HG03064 (cell line): ENCODE measurements at regions not wholly inside any gene's neighbourhood (a gene's known extent, or its start where the extent isn't known, plus 50 kb on each side); places are given as distances from the start of the nearest gene placed in this dataset.
A peak's percentile ranks its signal among the peaks of the same experiment; 100 is the strongest.
"Not testable (repeated sequence)": the region's sequence is repeated elsewhere in the genome, so short reads cannot be mapped to it uniquely, and the experiment has no call there.

Source experiments
- ATAC-seq: cut with Tn5 transposase; IDR thresholded peaks from one replicate; pipeline ENCODE4 v1.9.1; 2021; ENCODE audit warnings: low read depth; ENCODE audit not compliant: unreplicated experiment

DNA sequence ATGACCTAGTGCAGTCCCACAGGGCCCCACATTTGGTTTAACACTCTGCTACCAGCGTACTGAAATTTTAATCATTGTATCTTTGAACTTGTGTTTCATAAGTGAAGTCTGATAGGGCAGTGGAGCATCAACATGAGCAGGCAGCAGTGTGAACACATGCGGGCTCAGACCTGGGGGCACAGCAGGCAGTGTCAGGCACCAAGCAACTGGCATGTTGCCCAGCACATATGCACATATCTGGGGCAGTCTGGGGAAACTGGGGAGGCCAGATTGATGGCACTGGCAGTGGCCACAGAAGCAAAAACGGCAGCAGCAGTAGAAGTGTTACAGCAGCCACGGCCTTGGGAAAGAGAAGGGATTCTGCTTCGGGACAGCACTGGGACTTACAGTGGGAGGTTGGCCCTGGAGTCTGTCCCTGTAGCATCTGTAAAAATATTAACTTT, 353.9 kb upstream of the KCNMB2 start:
- no peak for ATAC-seq

GRCh38 chr3:178184833-178185232, 351.4 kb upstream of the KCNMB2 start:
- no peak for ATAC-seq

- no peak for ATAC-seq
These were observed 349.6 kb upstream of the KCNMB2 start for GRCh38 chr3:178186666-178187065.

DNA sequence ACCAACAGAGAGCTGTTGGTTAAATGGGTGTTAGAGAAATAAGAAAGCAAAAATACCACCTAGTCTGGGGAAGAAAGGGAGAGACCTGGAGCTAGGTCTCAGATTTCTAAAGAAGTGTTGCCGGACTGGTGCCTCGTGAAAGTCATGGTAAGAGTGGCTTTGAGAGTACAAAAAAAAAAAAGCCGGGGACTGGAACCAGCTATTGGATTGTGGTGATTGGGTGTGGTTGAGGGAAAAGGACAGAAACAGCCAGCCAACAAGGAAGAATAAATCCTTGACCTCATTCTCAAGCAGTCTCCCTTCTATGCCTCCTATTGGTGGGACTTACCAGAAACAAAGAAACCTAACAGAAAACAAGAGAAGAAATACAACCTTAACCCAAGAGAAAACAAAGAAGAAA, 346.4 kb upstream of the KCNMB2 start:
- ATAC-seq: no peak

DNA sequence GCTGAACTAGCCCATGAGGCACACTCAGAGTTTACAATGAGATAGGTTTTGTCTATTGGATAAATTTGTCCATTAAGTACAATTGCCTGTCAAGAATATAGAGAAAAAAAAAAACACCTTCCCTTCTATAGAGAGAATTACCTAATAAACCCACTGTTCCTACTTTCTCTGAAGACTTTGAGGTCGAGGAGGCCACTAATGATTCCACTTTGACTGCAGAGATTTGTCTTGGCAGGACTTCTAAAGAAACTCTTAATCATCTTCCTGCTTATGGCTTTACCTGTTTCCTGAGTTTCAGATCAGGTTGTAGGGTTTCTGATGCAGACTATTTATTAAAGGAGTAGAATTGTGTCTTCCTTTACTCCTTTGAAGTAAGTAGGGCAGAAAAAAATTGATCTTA, 342.4 kb upstream of the KCNMB2 start:
- ATAC-seq: no peak

GRCh38 chr3:178194539-178194938, 341.7 kb upstream of the KCNMB2 start:
- ATAC-seq: no peak

GRCh38 chr3:178195824-178196223, 340.4 kb upstream of the KCNMB2 start:
- ATAC-seq: peak; percentile 78

GRCh38 chr3:178198329-178198728, 337.9 kb upstream of the KCNMB2 start:
- no peak for ATAC-seq

- ATAC-seq: no peak
These were observed 335.9 kb upstream of the KCNMB2 start for GRCh38 chr3:178200316-178200715.

GRCh38 chr3:178201714-178202113, 334.5 kb upstream of the KCNMB2 start:
- no peak for ATAC-seq

GRCh38 chr3:178202194-178202593, 334.0 kb upstream of the KCNMB2 start:
- ATAC-seq: no peak

- no peak for ATAC-seq
These were observed 333.1 kb upstream of the KCNMB2 start for GRCh38 chr3:178203165-178203564.

DNA sequence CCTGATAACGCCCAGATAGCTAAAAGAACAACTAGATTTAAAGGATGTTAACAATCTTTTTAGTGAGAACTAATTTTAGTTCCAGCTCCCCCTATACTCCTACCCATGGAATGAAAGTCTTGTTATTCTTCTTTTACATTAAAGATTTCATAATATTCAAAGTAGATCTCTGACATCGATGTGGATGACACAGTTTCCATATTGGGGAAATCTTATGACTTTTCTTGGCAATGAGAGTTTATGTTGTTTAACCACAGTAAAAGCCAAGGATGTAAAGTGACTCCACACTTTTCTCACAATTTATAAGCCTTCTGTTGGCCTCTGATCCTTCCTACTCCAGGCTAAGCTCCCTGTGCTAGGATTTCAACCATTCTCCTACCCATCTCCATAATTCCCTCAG, 332.6 kb upstream of the KCNMB2 start:
- no peak for ATAC-seq

- ATAC-seq: no peak
These were observed 330.5 kb upstream of the KCNMB2 start for GRCh38 chr3:178205740-178206139.

DNA sequence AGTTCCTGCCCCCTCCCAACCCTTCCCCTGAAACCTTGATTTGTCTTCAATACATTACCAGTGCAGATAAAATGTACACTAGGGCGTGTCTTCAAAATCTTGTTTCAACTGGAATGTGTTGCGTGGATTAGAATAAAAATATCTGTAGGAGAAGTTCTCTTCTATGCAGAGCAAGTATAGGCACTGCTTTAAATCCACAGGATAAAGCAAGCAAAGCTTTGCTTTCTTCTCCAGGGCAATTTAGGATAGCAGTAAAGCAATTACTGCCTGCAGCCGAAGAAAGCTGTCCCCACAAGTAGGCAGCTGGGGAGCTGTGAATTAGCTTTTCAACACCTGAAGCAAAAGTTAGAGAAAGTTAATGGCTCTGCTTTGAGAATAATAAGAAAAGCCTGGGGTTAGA, 329.7 kb upstream of the KCNMB2 start:
- ATAC-seq: no peak

- ATAC-seq: not testable (repeated sequence)
These were observed 329.1 kb upstream of the KCNMB2 start for GRCh38 chr3:178207161-178207560.

- ATAC-seq: not testable (repeated sequence)
These were observed 328.6 kb upstream of the KCNMB2 start for GRCh38 chr3:178207627-178208026.

DNA sequence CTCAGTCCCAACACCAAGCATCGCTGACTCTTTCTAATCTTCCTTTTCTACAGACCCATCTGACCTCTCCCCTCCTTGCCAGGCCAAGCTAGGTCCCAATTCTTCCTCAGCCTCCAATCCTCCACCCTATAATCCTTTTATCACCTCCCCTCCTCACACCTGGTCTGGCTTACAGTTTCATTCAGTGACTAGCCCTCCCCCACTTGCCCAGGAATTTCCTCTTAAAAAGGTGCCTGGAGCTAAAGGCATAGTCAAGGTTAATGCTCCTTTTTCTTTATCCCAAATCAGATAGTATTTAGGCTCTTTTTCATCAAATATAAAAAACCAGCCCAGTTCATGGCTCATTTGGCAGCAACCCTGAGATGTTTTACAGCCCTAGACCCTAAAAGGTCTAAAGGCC, 327.1 kb upstream of the KCNMB2 start:
- ATAC-seq: not testable (repeated sequence)

- ATAC-seq: not testable (repeated sequence)
These were observed 326.6 kb upstream of the KCNMB2 start for GRCh38 chr3:178209618-178210017.

GRCh38 chr3:178211086-178211485, 325.1 kb upstream of the KCNMB2 start:
- ATAC-seq: not testable (repeated sequence)

- ATAC-seq: no peak
These were observed 318.8 kb upstream of the KCNMB2 start for GRCh38 chr3:178217479-178217878.

DNA sequence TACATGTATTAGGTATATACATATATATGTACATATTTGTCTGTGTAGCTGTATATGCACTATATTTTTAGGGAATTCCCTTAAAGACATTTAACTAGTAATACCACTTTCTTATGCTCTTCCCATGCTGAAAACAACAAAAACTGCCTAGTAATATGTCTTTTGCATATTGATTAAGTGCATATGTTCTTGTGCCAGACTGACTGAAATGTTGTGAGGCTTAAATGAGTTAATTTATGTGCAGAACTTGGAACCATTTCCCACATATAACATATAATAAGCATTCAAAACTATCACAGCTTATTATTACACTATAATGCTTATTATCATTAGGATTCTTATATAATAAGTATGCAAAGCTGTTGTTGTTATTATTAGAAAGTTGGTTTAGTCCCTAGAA, 318.0 kb upstream of the KCNMB2 start:
- no peak for ATAC-seq

GRCh38 chr3:178219661-178220060, 316.6 kb upstream of the KCNMB2 start:
- not testable (repeated sequence) for ATAC-seq
